Activated naive CD4-positive, alpha-beta T cell (primary cell): ENCODE measurements at regions not wholly inside any gene's neighbourhood (a gene's known extent, or its start where the extent isn't known, plus 50 kb on each side); places are given as distances from the start of the nearest gene placed in this dataset.

Experiments
- DNase-seq, 4 experiments: peaks; one replicate each; lab custom pipeline; 2025; lab: John Stamatoyannopoulos, UW

GRCh38 chr20:52779125-52779524 lies 193.0 kb upstream of the TSHZ2 start:
- DNase-seq = no peak

- no peak for DNase-seq
Observed at GRCh38 chr20:52777171-52777570, 195.0 kb upstream of the TSHZ2 start.

GRCh38 chr20:52775786-52776185 lies 196.4 kb upstream of the TSHZ2 start:
- DNase-seq = no peak

- DNase-seq = no peak
Observed at GRCh38 chr20:52768694-52769093, 203.5 kb upstream of the TSHZ2 start.

GRCh38 chr20:52766645-52767435 lies 205.3 kb upstream of the TSHZ2 start:
- no peak for DNase-seq

- no peak for DNase-seq
Observed at GRCh38 chr20:52763321-52763853, 208.8 kb upstream of the TSHZ2 start.

GRCh38 chr20:52761867-52762266 lies 210.3 kb upstream of the TSHZ2 start:
- DNase-seq = no peak

- DNase-seq = no peak
Observed at GRCh38 chr20:52760791-52761190, 211.4 kb upstream of the TSHZ2 start.

GRCh38 chr20:52757411-52757810 lies 214.7 kb upstream of the TSHZ2 start:
- no peak for DNase-seq

- no peak for DNase-seq
Observed at GRCh38 chr20:52755744-52756143, 216.4 kb upstream of the TSHZ2 start.

- DNase-seq = no peak
Observed at GRCh38 chr20:52754366-52754765, 217.8 kb upstream of the TSHZ2 start.

GRCh38 chr20:52752023-52752422 lies 220.1 kb upstream of the TSHZ2 start:
- no peak for DNase-seq

- no peak for DNase-seq
Observed at GRCh38 chr20:52751571-52751970, 220.6 kb upstream of the TSHZ2 start.

- DNase-seq = no peak
Observed at GRCh38 chr20:52749938-52750337, 222.2 kb upstream of the TSHZ2 start.

- no peak for DNase-seq
Observed at GRCh38 chr20:52748990-52749389, 223.2 kb upstream of the TSHZ2 start.

- no peak for DNase-seq
Observed at GRCh38 chr20:52748285-52748932, 223.7 kb upstream of the TSHZ2 start.

GRCh38 chr20:52747845-52748284 lies 224.3 kb upstream of the TSHZ2 start:
- no peak for DNase-seq

- DNase-seq = no peak
Observed at GRCh38 chr20:52746770-52747169, 225.4 kb upstream of the TSHZ2 start.

- no peak for DNase-seq
Observed at GRCh38 chr20:52746190-52746589, 226.0 kb upstream of the TSHZ2 start.

- DNase-seq = no peak
Observed at GRCh38 chr20:52744441-52744840, 227.7 kb upstream of the TSHZ2 start.

GRCh38 chr20:52738081-52738480 lies 234.1 kb upstream of the TSHZ2 start:
- DNase-seq = no peak

- DNase-seq = no peak
Observed at GRCh38 chr20:52736507-52736906, 235.7 kb upstream of the TSHZ2 start.

- no peak for DNase-seq
Observed at GRCh38 chr20:52731093-52731492, 241.1 kb upstream of the TSHZ2 start.
